ENCODE measurements at regions not wholly inside any gene's neighbourhood (a gene's known extent, or its start where the extent isn't known, plus 50 kb on each side); places are given as distances from the start of the nearest gene placed in this dataset.

GRCh38 chr4:25513814-25514213, 136.8 kb downstream of the ANAPC4 start:
- TF ChIP-seq CTCF (conservative IDR thresholded peaks at IDR 0.05; ENCODE audit: low read depth, low read length): no peak
- no peak for TF ChIP-seq EZH2 (IDR thresholded peaks at IDR 0.05; ENCODE audit: borderline replicate concordance, low read depth, low read length, poor library complexity, severe bottlenecking)

Measured in A673 (cell line).